ENCODE measurements at regions not wholly inside any gene's neighbourhood (a gene's known extent, or its start where the extent isn't known, plus 50 kb on each side); places are given as distances from the start of the nearest gene placed in this dataset.

GRCh38 chr1:221416723-221417122 lies 325.2 kb downstream of the DUSP10 start:
- Histone ChIP-seq H3K36me3 (no peaks in the 10 kb centered on the region), H3K4me3 (no peak overlapping the region), H3K27me3 (no peaks in the 10 kb centered on the region), H3K9me3 (no peaks in the 10 kb centered on the region), H3K4me1 (peaks cover 0 to 3% (median 0%) of the 10 kb centered on the region in 4 donors), H3K27ac (no peak overlapping the region)
- no peak for DNase-seq
- TF ChIP-seq POLR2A (IDR thresholded peaks at IDR 0.05) (no peak), CTCF (IDR thresholded peaks at IDR 0.05) (no peak)

GRCh38 chr1:221418346-221418745 lies 323.5 kb downstream of the DUSP10 start:
- Histone ChIP-seq H3K4me3 (no peak overlapping the region), H3K27ac (no peak overlapping the region), H3K9me3 (no peaks in the 10 kb centered on the region), H3K36me3 (no peaks in the 10 kb centered on the region), H3K4me1 (peaks cover 0 to 3% (median 0%) of the 10 kb centered on the region in 4 donors), H3K27me3 (no peaks in the 10 kb centered on the region)
- TF ChIP-seq POLR2A (IDR thresholded peaks at IDR 0.05) (no peak), CTCF (IDR thresholded peaks at IDR 0.05) (no peak)
- DNase-seq: no peak

- peaks cover 0 to 3% (median 0%) of the 10 kb centered on the region in 4 donors for H3K4me1 ChIP-seq
- TF ChIP-seq POLR2A (IDR thresholded peaks at IDR 0.05): no peak
- TF ChIP-seq CTCF (IDR thresholded peaks at IDR 0.05): no peak
- H3K9me3 ChIP-seq: no peaks in the 10 kb centered on the region
Measured at GRCh38 chr1:221419513-221420095, 322.3 kb downstream of the DUSP10 start.

DNA sequence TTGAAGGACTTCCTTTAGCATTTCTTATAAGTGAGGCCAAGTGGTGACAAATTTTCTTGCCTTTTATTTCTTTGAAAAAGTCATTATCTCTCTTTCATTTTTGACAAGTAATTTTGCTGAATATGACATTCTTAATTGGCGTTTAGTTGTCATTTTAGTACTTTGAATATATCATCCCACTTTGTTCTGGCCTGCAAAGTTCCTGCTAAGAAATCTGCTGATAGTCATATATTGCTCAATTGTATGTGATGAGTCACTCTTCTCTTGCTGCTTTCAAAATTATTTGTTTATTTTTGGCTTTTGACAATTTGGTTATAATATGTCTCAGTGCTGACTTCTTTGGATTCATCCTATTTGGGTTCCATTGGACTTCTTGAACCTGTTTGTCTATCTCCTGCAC lies 312.6 kb downstream of the DUSP10 start:
- no peaks in the 10 kb centered on the region for H3K9me3 ChIP-seq
- no peaks in the 10 kb centered on the region for H3K4me1 ChIP-seq
- no peaks in the 10 kb centered on the region for H3K27me3 ChIP-seq
- no peak overlapping the region for H3K4me3 ChIP-seq
- DNase-seq: no peak
- no peak for TF ChIP-seq POLR2A (IDR thresholded peaks at IDR 0.05)
- TF ChIP-seq CTCF (IDR thresholded peaks at IDR 0.05): no peak
- H3K36me3 ChIP-seq: no peaks in the 10 kb centered on the region
- no peak overlapping the region for H3K27ac ChIP-seq

More at GRCh38 chr1:221419513-221420095, 322.3 kb downstream of the DUSP10 start:
- Histone ChIP-seq H3K36me3 (no peaks in the 10 kb centered on the region), H3K4me3 (no peak overlapping the region), H3K27ac (no peak overlapping the region), H3K27me3 (no peaks in the 10 kb centered on the region)
- DNase-seq: no peak

GRCh38 chr1:221430152-221430960 lies 311.5 kb downstream of the DUSP10 start:
- no peaks in the 10 kb centered on the region for H3K36me3 ChIP-seq
- H3K4me1 ChIP-seq: no peaks in the 10 kb centered on the region
- no peaks in the 10 kb centered on the region for H3K9me3 ChIP-seq
- H3K27ac ChIP-seq: no peak overlapping the region
- no peak for TF ChIP-seq CTCF (IDR thresholded peaks at IDR 0.05)
- TF ChIP-seq POLR2A (IDR thresholded peaks at IDR 0.05): no peak
- no peak for DNase-seq
- H3K27me3 ChIP-seq: no peaks in the 10 kb centered on the region
- H3K4me3 ChIP-seq: no peak overlapping the region

Measured in Peyer's patch (tissue), 4 donors.